GM21515 (cell line): ENCODE measurements at regions not wholly inside any gene's neighbourhood (a gene's known extent, or its start where the extent isn't known, plus 50 kb on each side); places are given as distances from the start of the nearest gene placed in this dataset.

Source experiments
- ATAC-seq: cut with Tn5 transposase; IDR thresholded peaks from one replicate; pipeline ENCODE4 v1.9.1; 2021; ENCODE audit not compliant: unreplicated experiment

GRCh38 chr10:21264271-21264670, 261.2 kb downstream of the SKIDA1 start:
- ATAC-seq, result no peak

GRCh38 chr10:21263839-21264238, 261.6 kb downstream of the SKIDA1 start:
- no peak for ATAC-seq

- ATAC-seq, result no peak
These were observed 262.1 kb downstream of the SKIDA1 start for GRCh38 chr10:21263263-21263803.

GRCh38 chr10:21261842-21262294, 263.6 kb downstream of the SKIDA1 start:
- no peak for ATAC-seq

- no peak for ATAC-seq
These were observed 264.9 kb downstream of the SKIDA1 start for GRCh38 chr10:21260506-21261149.

- no peak for ATAC-seq
These were observed 265.4 kb downstream of the SKIDA1 start for GRCh38 chr10:21260066-21260465.

- ATAC-seq, result no peak
These were observed 267.6 kb downstream of the SKIDA1 start for GRCh38 chr10:21257919-21258318.

- no peak for ATAC-seq
These were observed 268.3 kb downstream of the SKIDA1 start for GRCh38 chr10:21257191-21257590.

GRCh38 chr10:21249435-21249834, 276.0 kb downstream of the SKIDA1 start:
- no peak for ATAC-seq

GRCh38 chr10:21247592-21247991, 277.9 kb downstream of the SKIDA1 start:
- no peak for ATAC-seq

- no peak for ATAC-seq
These were observed 279.3 kb downstream of the SKIDA1 start for GRCh38 chr10:21246178-21246577.

GRCh38 chr10:21243748-21244257, 281.7 kb downstream of the SKIDA1 start:
- no peak for ATAC-seq

GRCh38 chr10:21242915-21243314, 282.6 kb downstream of the SKIDA1 start:
- ATAC-seq, result no peak

- ATAC-seq, result no peak
These were observed 286.8 kb downstream of the SKIDA1 start for GRCh38 chr10:21238717-21239116.

GRCh38 chr10:21238044-21238443, 287.4 kb downstream of the SKIDA1 start:
- no peak for ATAC-seq

- ATAC-seq, result no peak
These were observed 290.7 kb downstream of the SKIDA1 start for GRCh38 chr10:21234761-21235160.

GRCh38 chr10:21230219-21230618, 295.3 kb downstream of the SKIDA1 start:
- ATAC-seq, result no peak

GRCh38 chr10:21217748-21218367, 307.6 kb downstream of the SKIDA1 start:
- ATAC-seq, result no peak

- ATAC-seq, result no peak
These were observed 308.4 kb downstream of the SKIDA1 start for GRCh38 chr10:21217107-21217506.

- ATAC-seq, result no peak
These were observed 311.2 kb downstream of the SKIDA1 start for GRCh38 chr10:21214329-21214728.

GRCh38 chr10:21213381-21213780, 312.1 kb downstream of the SKIDA1 start:
- ATAC-seq, result no peak

- no peak for ATAC-seq
These were observed 312.6 kb downstream of the SKIDA1 start for GRCh38 chr10:21212912-21213311.
